H9 (cell line): ENCODE measurements at regions not wholly inside any gene's neighbourhood (a gene's known extent, or its start where the extent isn't known, plus 50 kb on each side); places are given as distances from the start of the nearest gene placed in this dataset.

Source experiments
- DNase-seq: peaks from one replicate; pipeline ENCODE4 v3.0.0-alpha.2; 2017
- H2AFZ ChIP-seq: one replicate; pipeline ENCODE4 v1.6.1; 2013; ENCODE audit warnings: mild to moderate bottlenecking, low read length, control low read depth, moderate library complexity
- H2AK5ac ChIP-seq: 2 replicates; pipeline ENCODE4 v1.6.1; 2013; ENCODE audit warnings: low read length, control low read depth, mixed read lengths; ENCODE audit not compliant: insufficient read length
- H2BK120ac ChIP-seq: one replicate; pipeline ENCODE4 v1.6.1; 2013; ENCODE audit warnings: low read depth, mild to moderate bottlenecking, low read length, control low read depth, inconsistent platforms; ENCODE audit not compliant: poor library complexity, severe bottlenecking
- H2BK12ac ChIP-seq: 2 replicates; pipeline ENCODE4 v1.6.1; 2013; ENCODE audit warnings: low read length, control low read depth, mixed read lengths, low read depth; ENCODE audit not compliant: insufficient read length
- H2BK15ac ChIP-seq: 2 replicates; pipeline ENCODE4 v1.6.1; 2013; ENCODE audit warnings: low read depth, low read length, control low read depth
- H2BK20ac ChIP-seq: one replicate; pipeline ENCODE4 v1.6.1; 2013; ENCODE audit warnings: low read depth, mild to moderate bottlenecking, low read length, control low read depth, inconsistent platforms; ENCODE audit not compliant: poor library complexity, severe bottlenecking
- H2BK5ac ChIP-seq: 2 replicates; pipeline ENCODE4 v1.6.1; 2013; ENCODE audit warnings: low read length, control low read depth, mixed read lengths; ENCODE audit not compliant: insufficient read length
- H3K14ac ChIP-seq: 2 replicates; pipeline ENCODE4 v1.6.1; 2013; ENCODE audit warnings: low read length, control low read depth; ENCODE audit not compliant: insufficient read depth
- H3K18ac ChIP-seq: 2 replicates; pipeline ENCODE4 v1.6.1; 2013; ENCODE audit warnings: low read depth, mild to moderate bottlenecking, mixed read lengths, low read length, control low read depth; ENCODE audit not compliant: insufficient read length
- H3K23ac ChIP-seq: 2 replicates; pipeline ENCODE4 v1.6.1; 2013; ENCODE audit warnings: low read length, control low read depth, mixed read lengths, low read depth; ENCODE audit not compliant: insufficient read length
- H3K23me2 ChIP-seq: 2 replicates; pipeline ENCODE4 v1.6.1; 2013; ENCODE audit warnings: low read depth, mild to moderate bottlenecking, mixed read lengths, low read length, control low read depth; ENCODE audit not compliant: insufficient read length, poor library complexity, severe bottlenecking
- H3K27ac ChIP-seq: 2 replicates; pipeline ENCODE4 v1.5.1; 2013; ENCODE audit warnings: low read length, control low read depth, mixed read lengths, low read depth; ENCODE audit not compliant: insufficient read length
- H3K27me3 ChIP-seq: 2 replicates; pipeline ENCODE4 v1.6.1; 2013; ENCODE audit warnings: low read length, control low read depth, inconsistent platforms; ENCODE audit not compliant: insufficient read depth
- H3K4ac ChIP-seq: 2 replicates; pipeline ENCODE4 v1.6.1; 2013; ENCODE audit warnings: low read depth, mild to moderate bottlenecking, control low read depth, inconsistent platforms, low read length, moderate library complexity
- H3K4me1 ChIP-seq: 2 replicates; pipeline ENCODE4 v1.6.1; 2013; ENCODE audit warnings: low read length, control low read depth, inconsistent platforms; ENCODE audit not compliant: insufficient read depth
- H3K4me2 ChIP-seq: 2 replicates; pipeline ENCODE4 v1.6.1; 2013; ENCODE audit warnings: low read length, control low read depth, mixed read lengths; ENCODE audit not compliant: insufficient read length, insufficient read depth
- H3K56ac ChIP-seq: 2 replicates; pipeline ENCODE4 v1.6.1; 2013; ENCODE audit warnings: low read depth, mild to moderate bottlenecking, mixed read lengths, low read length, control low read depth; ENCODE audit not compliant: insufficient read length
- H3K79me1 ChIP-seq: 2 replicates; pipeline ENCODE4 v1.6.1; 2013; ENCODE audit warnings: low read depth, mild to moderate bottlenecking, moderate library complexity, low read length, control low read depth, inconsistent platforms; ENCODE audit not compliant: insufficient read depth, poor library complexity, severe bottlenecking
- H3K79me2 ChIP-seq: 2 replicates; pipeline ENCODE4 v1.6.1; 2013; ENCODE audit warnings: low read length, control low read depth, inconsistent platforms; ENCODE audit not compliant: insufficient read depth
- H3K9ac ChIP-seq: 2 replicates; pipeline ENCODE4 v1.6.1; 2013; ENCODE audit warnings: low read length, control low read depth, mixed read lengths; ENCODE audit not compliant: insufficient read length; ENCODE audit errors: extremely low read depth
- H3K9me3 ChIP-seq: one replicate; pipeline ENCODE4 v1.6.1; 2013; ENCODE audit warnings: low read depth, low read length, inconsistent platforms; ENCODE audit not compliant: control insufficient read depth
- H3T11ph ChIP-seq: one replicate; pipeline ENCODE4 v1.6.1; 2013; ENCODE audit warnings: mild to moderate bottlenecking, low read length, control low read depth, inconsistent platforms
- H4K20me1 ChIP-seq: one replicate; pipeline ENCODE4 v1.6.1; 2013; ENCODE audit not compliant: control insufficient read depth, insufficient read length, insufficient read depth
- H4K5ac ChIP-seq: 2 replicates; pipeline ENCODE4 v1.6.1; 2013; ENCODE audit warnings: low read depth, mild to moderate bottlenecking, mixed read lengths, low read length, control low read depth; ENCODE audit not compliant: insufficient read length
- H4K8ac ChIP-seq: replicated peaks from 2 replicates; pipeline ENCODE4 v1.6.1; 2013; ENCODE audit warnings: low read length, control low read depth, mixed read lengths, low read depth; ENCODE audit not compliant: insufficient read length
- H4K91ac ChIP-seq: 2 replicates; pipeline ENCODE4 v1.6.1; 2013; ENCODE audit warnings: low read depth, mild to moderate bottlenecking, moderate library complexity, mixed read lengths, low read length, control low read depth; ENCODE audit not compliant: insufficient read length
- H3K27ac Mint-ChIP-seq, 3 experiments: 2 replicates in 2 of 3; 3 replicates in 1 of 3; pipeline ENCODE4 v1.8.0; 2020 to 2021; ENCODE audit warnings: mixed read lengths in 3 of 3, mild to moderate bottlenecking in 1 of 3, moderate library complexity in 1 of 3
- H3K27me3 Mint-ChIP-seq: 2 replicates; pipeline ENCODE4 v1.8.0; 2021; ENCODE audit warnings: low read depth, mild to moderate bottlenecking, moderate library complexity, mixed read lengths
- H3K36me3 Mint-ChIP-seq, 3 experiments: 2 replicates in 2 of 3; 3 replicates in 1 of 3; pipeline ENCODE4 v1.8.0; 2020 to 2021; ENCODE audit warnings: low read depth in 3 of 3, mixed read lengths in 3 of 3; ENCODE audit not compliant: insufficient read depth in 1 of 3
- H3K4me1 Mint-ChIP-seq, 2 experiments: 2 replicates each; pipeline ENCODE4 v1.8.0; 2020; ENCODE audit warnings: mixed read lengths in 2 of 2
- H3K4me3 Mint-ChIP-seq, 2 experiments: 2 replicates in 1 of 2; 3 replicates in 1 of 2; pipeline ENCODE4 v1.8.0; 2020 to 2021; ENCODE audit warnings: mild to moderate bottlenecking in 2 of 2, mixed read lengths in 2 of 2, moderate library complexity in 1 of 2
- H3K9me3 Mint-ChIP-seq, 2 experiments: 2 replicates in 1 of 2; 3 replicates in 1 of 2; pipeline ENCODE4 v1.8.0; 2020; ENCODE audit warnings: mild to moderate bottlenecking in 2 of 2, mixed read lengths in 2 of 2, moderate library complexity in 1 of 2
- CTCF ChIP-seq: fragments of 200-600 bp; sonication (generic); conservative IDR thresholded peaks from 3 replicates; pipeline ENCODE4 v1.8.0; 2021; ENCODE audit warnings: antibody characterized with exemption, mild to moderate bottlenecking
- WGBS: extraction: QIAGEN DNeasy Blood & Tissue Kit; methylation state at CpG from one replicate; pipeline ENCODE4 v1.1.7; 2013; ENCODE audit warnings: missing lambda C conversion rate, low lambda C conversion rate, mixed read lengths; ENCODE audit not compliant: insufficient read length; ENCODE audit errors: extremely low coverage; 5-methylcytosine and 5-hydroxymethylcytosine counted together

- H3K79me1 ChIP-seq = no peaks in the 10 kb centered on the region
- H4K8ac ChIP-seq = no peak overlapping the region
- no peaks in the 10 kb centered on the region for H3K23me2 ChIP-seq
- no peak overlapping the region for H2BK20ac ChIP-seq
- no peak overlapping the region for H3K4ac ChIP-seq
- no peak overlapping the region for H3K14ac ChIP-seq
- no peak for DNase-seq
- no peak overlapping the region for H2BK5ac ChIP-seq
- H3K23ac ChIP-seq = no peak overlapping the region
- no peak overlapping the region for H3K56ac ChIP-seq
- H4K5ac ChIP-seq = no peak overlapping the region
- H2BK120ac ChIP-seq = no peak overlapping the region
- H2AFZ ChIP-seq = no peak overlapping the region
- Mint-ChIP-seq H3K4me3 (no peak overlapping the region), H3K9me3 (no peaks in the 10 kb centered on the region), H3K27ac (no peak overlapping the region; a peak in 1 of 7 replicates), H3K27me3 (no peaks in the 10 kb centered on the region), H3K36me3 (no peaks in the 10 kb centered on the region), H3K4me1 (peaks cover 27 to 30% of the 10 kb centered on the region in 2 experiments)
- H2BK15ac ChIP-seq = no peak overlapping the region
- H4K91ac ChIP-seq = no peak overlapping the region
- H2BK12ac ChIP-seq = no peak overlapping the region
- H3K9me3 ChIP-seq = no peaks in the 10 kb centered on the region
- WGBS = no CpG with 5 or more reads among the region's 3 CpGs
- H3K79me2 ChIP-seq = no peaks in the 10 kb centered on the region
- H3K4me2 ChIP-seq = no peak overlapping the region
- H2AK5ac ChIP-seq = no peak overlapping the region
- peak overlapping the region; percentile 22 for H3K9ac ChIP-seq
- TF ChIP-seq CTCF = no peak
- H3K18ac ChIP-seq = no peak overlapping the region
- peaks cover 3% of the 10 kb centered on the region; the same call in 1 of the 2 replicates for H3K4me1 ChIP-seq
- H3K27me3 ChIP-seq = no peaks in the 10 kb centered on the region
- H4K20me1 ChIP-seq = no peaks in the 10 kb centered on the region
- H3T11ph ChIP-seq = no peak overlapping the region
- no peak overlapping the region for H3K27ac ChIP-seq
Measured at GRCh38 chr1:83762039-83762365, 236.9 kb downstream of the TTLL7 start.
